ENCODE measurements at regions not wholly inside any gene's neighbourhood (a gene's known extent, or its start where the extent isn't known, plus 50 kb on each side); places are given as distances from the start of the nearest gene placed in this dataset.

- TF ChIP-seq CTCF (IDR thresholded peaks at IDR 0.05) (no peak), ZFX (IDR thresholded peaks at IDR 0.05; ENCODE audit: borderline replicate concordance) (no peak)
- H3K27ac ChIP-seq, result no peak overlapping the region
Measured at GRCh38 chr2:240252872-240253511, 112.5 kb upstream of the OTOS start.

- H3K27ac ChIP-seq, result no peak overlapping the region
- TF ChIP-seq ZFX (IDR thresholded peaks at IDR 0.05; ENCODE audit: borderline replicate concordance) (no peak), CTCF (IDR thresholded peaks at IDR 0.05) (no peak)
Measured at GRCh38 chr2:240253583-240254145, 113.2 kb upstream of the OTOS start.

GRCh38 chr2:240254337-240255164 is 114.1 kb upstream of the OTOS start:
- TF ChIP-seq CTCF (IDR thresholded peaks at IDR 0.05) (no peak), ZFX (IDR thresholded peaks at IDR 0.05; ENCODE audit: borderline replicate concordance) (no peak)

GRCh38 chr2:240255165-240255491 is 114.7 kb upstream of the OTOS start:
- TF ChIP-seq CTCF (IDR thresholded peaks at IDR 0.05) (no peak), ZFX (IDR thresholded peaks at IDR 0.05; ENCODE audit: borderline replicate concordance) (no peak)
- no peak overlapping the region for H3K27ac ChIP-seq

More at GRCh38 chr2:240254337-240255164, 114.1 kb upstream of the OTOS start:
- H3K27ac ChIP-seq, result no peak overlapping the region

GRCh38 chr2:240255811-240256703 is 115.6 kb upstream of the OTOS start:
- TF ChIP-seq CTCF (IDR thresholded peaks at IDR 0.05) (no peak), ZFX (IDR thresholded peaks at IDR 0.05; ENCODE audit: borderline replicate concordance) (no peak)
- no peak overlapping the region for H3K27ac ChIP-seq

GRCh38 chr2:240256704-240257637 is 116.5 kb upstream of the OTOS start:
- H3K27ac ChIP-seq, result no peak overlapping the region
- TF ChIP-seq CTCF (IDR thresholded peaks at IDR 0.05) (peak; percentile 22; the same call in 1 of the 2 replicates), ZFX (IDR thresholded peaks at IDR 0.05; ENCODE audit: borderline replicate concordance) (no peak)

All from 22Rv1 (cell line).